Left ventricle myocardium inferior (tissue), 1 donor: ENCODE measurements at regions not wholly inside any gene's neighbourhood (a gene's known extent, or its start where the extent isn't known, plus 50 kb on each side); places are given as distances from the start of the nearest gene placed in this dataset.

Experiments
- DNase-seq: peaks from one replicate; pipeline ENCODE4 v3.0.0-alpha.2; 2020
- H3K27ac ChIP-seq: fragments of 200-600 bp; replicated peaks from 2 replicates; pipeline ENCODE4 v1.8.0; 2021
- H3K27me3 ChIP-seq: fragments of 200-600 bp; 2 replicates; pipeline ENCODE4 v1.8.0; 2021; ENCODE audit warnings: low read depth
- H3K36me3 ChIP-seq: fragments of 200-600 bp; 2 replicates; pipeline ENCODE4 v1.8.0; 2021
- H3K4me1 ChIP-seq: fragments of 200-600 bp; 2 replicates; pipeline ENCODE4 v1.8.0; 2021
- H3K4me3 ChIP-seq: fragments of 200-600 bp; 2 replicates; pipeline ENCODE4 v1.8.0; 2021; ENCODE audit warnings: mild to moderate bottlenecking, moderate library complexity
- H3K9me3 ChIP-seq: fragments of 200-600 bp; replicated peaks from 2 replicates; pipeline ENCODE4 v1.8.0; 2021
- intact Hi-C: fragments of 100-400 bp; cut with micrococcal nuclease; formaldehyde crosslinking; loops from one replicate; pipeline ENCODE4 v1.11.0; 2022
- TF ChIP-seq, protein P1 (sequence below): fragments of 200-600 bp; IDR thresholded peaks from 2 replicates; pipeline ENCODE4 v1.8.0; 2021; ENCODE audit warnings: antibody characterized with exemption, mild to moderate bottlenecking, borderline replicate concordance
- donor health status: DM: no; HTN: yes; CAD: no; lungs with severe emphysema.

DNA sequence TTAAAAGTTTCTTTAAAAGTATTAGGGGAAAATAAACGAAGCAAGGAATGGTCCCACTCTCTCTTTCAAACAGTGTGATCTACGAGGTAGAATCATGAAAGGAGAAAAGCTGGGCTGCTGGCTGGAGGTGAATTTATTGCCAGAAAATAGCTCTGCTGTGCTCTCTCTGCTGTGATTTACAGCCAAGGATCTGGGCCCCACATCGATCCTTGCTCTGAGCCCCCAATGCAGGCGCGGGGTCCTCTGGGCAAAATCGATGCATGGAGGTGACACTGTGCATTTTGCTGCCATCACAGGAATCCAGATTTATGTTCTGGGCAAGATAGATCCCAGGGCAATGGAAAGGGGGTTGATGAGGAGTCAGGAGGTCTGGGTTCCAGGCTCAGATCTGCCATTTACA is 91.0 kb upstream of the GPR26 start:
- Histone ChIP-seq H3K4me1 (no peaks in the 10 kb centered on the region), H3K27ac (no peak overlapping the region), H3K27me3 (peaks cover 93% of the 10 kb centered on the region), H3K36me3 (no peaks in the 10 kb centered on the region), H3K9me3 (no peaks in the 10 kb centered on the region), H3K4me3 (no peak overlapping the region)
- no peak for DNase-seq
- intact Hi-C loops, result no loop called here
- TF ChIP-seq, protein P1, sequence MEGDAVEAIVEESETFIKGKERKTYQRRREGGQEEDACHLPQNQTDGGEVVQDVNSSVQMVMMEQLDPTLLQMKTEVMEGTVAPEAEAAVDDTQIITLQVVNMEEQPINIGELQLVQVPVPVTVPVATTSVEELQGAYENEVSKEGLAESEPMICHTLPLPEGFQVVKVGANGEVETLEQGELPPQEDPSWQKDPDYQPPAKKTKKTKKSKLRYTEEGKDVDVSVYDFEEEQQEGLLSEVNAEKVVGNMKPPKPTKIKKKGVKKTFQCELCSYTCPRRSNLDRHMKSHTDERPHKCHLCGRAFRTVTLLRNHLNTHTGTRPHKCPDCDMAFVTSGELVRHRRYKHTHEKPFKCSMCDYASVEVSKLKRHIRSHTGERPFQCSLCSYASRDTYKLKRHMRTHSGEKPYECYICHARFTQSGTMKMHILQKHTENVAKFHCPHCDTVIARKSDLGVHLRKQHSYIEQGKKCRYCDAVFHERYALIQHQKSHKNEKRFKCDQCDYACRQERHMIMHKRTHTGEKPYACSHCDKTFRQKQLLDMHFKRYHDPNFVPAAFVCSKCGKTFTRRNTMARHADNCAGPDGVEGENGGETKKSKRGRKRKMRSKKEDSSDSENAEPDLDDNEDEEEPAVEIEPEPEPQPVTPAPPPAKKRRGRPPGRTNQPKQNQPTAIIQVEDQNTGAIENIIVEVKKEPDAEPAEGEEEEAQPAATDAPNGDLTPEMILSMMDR, result no peak

DNA sequence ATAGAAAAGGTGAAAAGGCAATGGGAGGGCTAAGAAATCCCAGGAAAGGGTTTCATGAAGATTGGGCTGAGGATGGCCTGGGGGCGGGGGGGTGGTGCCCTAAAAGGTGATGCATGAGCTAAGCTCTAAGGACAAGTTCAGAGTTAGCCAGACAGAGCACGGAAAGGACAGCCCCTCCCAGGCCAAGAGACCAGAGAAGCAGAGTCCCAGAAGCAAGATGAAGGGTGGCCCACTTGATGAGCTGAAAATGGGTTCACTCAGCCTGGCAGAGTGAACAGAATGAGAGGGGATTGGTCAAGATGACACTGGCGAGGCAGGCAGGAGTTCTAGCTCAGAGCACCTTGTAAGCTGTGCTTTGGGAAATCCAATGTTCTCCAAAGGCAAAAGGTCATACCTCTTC is 89.4 kb upstream of the GPR26 start:
- DNase-seq, result no peak
- TF ChIP-seq, protein P1, result no peak
- intact Hi-C loops, result no loop called here
- Histone ChIP-seq H3K36me3 (no peaks in the 10 kb centered on the region), H3K27ac (no peak overlapping the region), H3K9me3 (no peaks in the 10 kb centered on the region), H3K4me1 (no peaks in the 10 kb centered on the region), H3K27me3 (peaks cover 93% of the 10 kb centered on the region), H3K4me3 (no peak overlapping the region)

DNA sequence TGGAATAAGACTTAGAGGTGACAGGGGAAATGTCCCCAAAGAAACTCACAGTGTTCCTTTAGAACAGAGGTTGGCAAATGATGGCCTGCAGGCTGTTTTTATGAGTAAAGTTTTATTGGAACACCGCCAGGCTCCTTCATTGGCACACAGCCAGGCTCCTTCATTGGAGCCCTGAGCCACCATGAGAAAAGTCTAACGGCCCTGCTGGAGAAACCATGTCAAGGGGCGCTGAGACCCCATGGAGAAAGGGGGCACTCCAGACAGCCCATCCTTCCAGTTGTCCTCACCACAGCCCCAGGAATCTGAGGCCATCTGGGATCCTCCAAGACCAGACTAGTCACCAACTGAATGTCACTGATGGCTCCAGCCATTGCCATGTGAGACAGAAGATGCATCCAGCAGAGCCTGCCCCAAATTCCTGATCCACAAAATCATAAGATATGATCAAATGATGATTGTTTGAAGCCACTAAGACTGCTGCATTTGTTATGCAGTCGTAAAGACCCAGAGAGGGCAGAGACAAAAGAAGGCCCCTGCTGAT is 88.2 kb upstream of the GPR26 start:
- H3K27ac ChIP-seq, result no peak overlapping the region
- no peaks in the 10 kb centered on the region for H3K4me1 ChIP-seq
- no peaks in the 10 kb centered on the region for H3K9me3 ChIP-seq
- H3K36me3 ChIP-seq, result no peaks in the 10 kb centered on the region
- TF ChIP-seq, protein P1, result no peak
- no peak overlapping the region for H3K4me3 ChIP-seq
- intact Hi-C loops, result no loop called here
- no peak for DNase-seq
- H3K27me3 ChIP-seq, result peaks cover 96% of the 10 kb centered on the region

DNA sequence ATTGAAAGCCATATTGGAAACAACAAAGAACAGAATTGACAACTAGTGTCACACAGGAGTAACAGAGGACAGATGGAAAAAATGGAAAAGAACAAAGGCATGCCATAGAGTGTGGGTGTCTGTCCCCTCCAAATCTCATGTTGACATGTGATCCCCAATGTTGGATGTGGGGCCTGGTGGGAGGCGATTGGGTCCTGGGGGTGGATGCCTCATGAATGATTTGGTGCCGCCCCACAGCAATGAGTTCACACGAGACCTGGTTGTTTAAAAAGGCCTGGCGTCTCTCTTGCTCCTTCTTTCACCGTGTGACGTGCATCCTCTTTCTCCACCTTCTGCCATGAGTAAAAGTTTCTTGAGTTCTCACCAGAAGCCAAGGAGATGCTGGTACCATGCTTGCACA is 87.4 kb upstream of the GPR26 start:
- no peaks in the 10 kb centered on the region for H3K36me3 ChIP-seq
- H3K4me3 ChIP-seq, result no peak overlapping the region
- intact Hi-C loops, result no loop called here
- H3K4me1 ChIP-seq, result no peaks in the 10 kb centered on the region
- no peaks in the 10 kb centered on the region for H3K9me3 ChIP-seq
- no peak overlapping the region for H3K27ac ChIP-seq
- DNase-seq, result no peak
- TF ChIP-seq, protein P1, result no peak
- peaks cover 95% of the 10 kb centered on the region for H3K27me3 ChIP-seq

DNA sequence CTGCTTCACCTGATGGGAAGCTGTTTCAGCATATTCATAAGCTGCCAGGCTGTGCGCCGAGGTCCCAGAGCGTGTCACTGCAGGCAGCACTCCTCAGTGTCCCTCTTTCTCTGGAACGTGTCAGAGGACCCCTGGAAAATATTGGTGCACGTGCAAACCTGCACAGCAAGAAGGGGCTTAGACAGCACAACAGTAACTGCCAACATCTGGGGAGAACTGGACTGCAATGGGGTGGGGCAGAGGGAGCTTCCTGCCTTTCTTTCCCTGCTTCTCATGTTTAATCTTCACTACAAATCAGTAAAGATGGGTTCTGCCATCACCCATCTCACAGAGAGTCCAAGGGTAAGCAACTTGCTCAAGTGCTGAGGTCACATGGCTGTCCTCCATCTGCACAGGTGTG is 86.5 kb upstream of the GPR26 start:
- Histone ChIP-seq H3K27ac (no peak overlapping the region), H3K4me3 (no peak overlapping the region), H3K36me3 (no peaks in the 10 kb centered on the region), H3K9me3 (no peaks in the 10 kb centered on the region), H3K4me1 (no peaks in the 10 kb centered on the region), H3K27me3 (peaks cover 94% of the 10 kb centered on the region)
- intact Hi-C loops, result no loop called here
- TF ChIP-seq, protein P1, result no peak
- DNase-seq, result no peak

DNA sequence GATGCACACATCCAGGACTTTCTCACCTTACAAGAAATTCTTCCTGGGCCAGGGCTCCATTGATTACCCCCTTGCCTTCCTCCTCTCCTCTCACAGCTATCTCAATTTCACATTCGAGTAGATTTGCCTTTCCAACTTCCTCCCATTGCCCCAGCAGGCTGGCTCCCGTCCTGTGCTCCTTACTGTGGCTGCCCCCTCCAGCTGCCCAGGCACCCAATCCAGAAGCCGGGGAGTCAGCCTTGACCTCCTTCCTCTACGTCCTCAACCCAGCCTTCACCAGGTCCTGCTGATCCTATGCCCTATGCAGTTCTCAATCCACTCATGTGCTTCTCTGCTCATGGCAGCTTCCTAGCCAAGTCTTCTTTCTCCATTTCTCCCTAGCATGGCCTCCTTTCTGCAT is 85.7 kb upstream of the GPR26 start:
- H3K36me3 ChIP-seq, result no peaks in the 10 kb centered on the region
- intact Hi-C loops, result no loop called here
- H3K27me3 ChIP-seq, result peaks cover 95% of the 10 kb centered on the region
- no peaks in the 10 kb centered on the region for H3K9me3 ChIP-seq
- H3K27ac ChIP-seq, result no peak overlapping the region
- TF ChIP-seq, protein P1, result no peak
- no peak for DNase-seq
- no peaks in the 10 kb centered on the region for H3K4me1 ChIP-seq
- no peak overlapping the region for H3K4me3 ChIP-seq
